ENCODE measurements at regions not wholly inside any gene's neighbourhood (a gene's known extent, or its start where the extent isn't known, plus 50 kb on each side); places are given as distances from the start of the nearest gene placed in this dataset.

DNA sequence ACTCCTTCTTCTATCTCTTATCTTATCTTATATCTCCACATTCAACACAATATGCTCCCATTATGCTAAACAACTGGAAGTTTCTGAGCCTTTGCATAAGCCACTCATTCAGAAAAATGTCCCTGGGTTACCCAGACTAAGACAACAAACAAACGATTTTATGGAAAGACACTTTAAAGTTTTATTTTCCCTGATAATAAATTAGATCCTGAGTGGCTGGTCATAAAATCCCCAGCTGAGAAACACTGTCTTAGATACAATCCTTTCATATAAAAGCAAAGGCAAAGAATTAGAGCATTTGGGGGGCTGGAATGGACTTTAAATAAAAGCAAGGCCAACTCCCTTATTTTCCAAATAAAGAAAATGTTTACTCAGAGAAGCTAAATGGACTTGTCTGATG, 322.3 kb downstream of the GBE1 start:
- no peak for DNase-seq

DNA sequence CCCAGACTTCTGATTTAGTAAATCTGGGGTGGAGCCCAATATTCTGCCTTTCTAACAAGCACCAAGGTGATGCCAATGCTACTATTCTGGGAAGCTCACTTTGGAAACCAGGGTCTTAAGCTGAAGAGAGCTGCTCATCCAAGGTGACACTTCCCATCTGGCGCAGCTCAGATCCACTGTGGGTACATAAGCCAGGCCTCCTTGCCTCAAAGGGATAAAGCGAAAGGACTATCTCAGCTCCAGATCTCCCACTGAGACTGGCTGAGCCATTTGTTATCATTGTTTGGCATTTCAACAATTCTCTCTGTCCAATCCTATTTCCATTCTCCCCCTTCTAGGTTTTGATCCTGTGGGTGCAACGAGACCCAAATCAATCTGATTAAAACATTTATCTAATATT, 323.8 kb downstream of the GBE1 start:
- DNase-seq: no peak

DNA sequence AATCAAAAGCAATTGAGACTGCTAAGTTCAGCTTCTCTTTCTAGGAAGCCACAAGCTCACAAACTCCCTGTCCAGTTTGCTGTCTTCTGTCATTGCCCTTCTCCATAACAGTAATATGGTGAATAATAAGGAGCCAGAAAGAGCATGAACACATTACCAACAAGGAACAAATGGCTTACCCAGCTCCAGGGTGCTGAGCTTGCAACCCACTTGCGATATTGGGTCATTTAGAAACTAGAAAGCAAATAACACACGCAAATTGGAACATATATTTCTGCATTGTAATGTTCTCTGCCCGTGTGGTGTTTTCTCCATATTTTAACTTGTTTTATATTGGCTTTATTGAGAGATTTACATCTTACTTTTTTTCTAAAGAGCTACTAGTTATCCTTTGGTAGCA, 325.3 kb downstream of the GBE1 start:
- DNase-seq: no peak

DNA sequence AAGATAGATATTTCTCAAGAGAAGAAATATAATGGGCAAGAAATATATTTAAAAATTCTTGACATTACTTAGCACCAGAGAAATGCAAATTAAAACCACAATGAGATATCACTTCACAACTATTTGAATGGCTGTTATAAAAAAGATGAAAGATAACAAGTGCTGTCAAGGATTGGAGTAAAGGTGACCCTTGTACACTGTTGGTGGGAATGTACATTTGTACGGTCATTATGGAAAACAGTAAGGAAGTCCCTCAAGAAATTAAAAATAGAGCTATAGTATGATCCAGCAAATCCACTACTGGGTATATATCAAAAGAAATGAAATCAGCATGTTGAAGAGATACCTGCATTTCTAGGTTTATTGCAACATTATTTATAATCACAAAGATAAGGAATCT, 326.4 kb downstream of the GBE1 start:
- no peak for DNase-seq

DNA sequence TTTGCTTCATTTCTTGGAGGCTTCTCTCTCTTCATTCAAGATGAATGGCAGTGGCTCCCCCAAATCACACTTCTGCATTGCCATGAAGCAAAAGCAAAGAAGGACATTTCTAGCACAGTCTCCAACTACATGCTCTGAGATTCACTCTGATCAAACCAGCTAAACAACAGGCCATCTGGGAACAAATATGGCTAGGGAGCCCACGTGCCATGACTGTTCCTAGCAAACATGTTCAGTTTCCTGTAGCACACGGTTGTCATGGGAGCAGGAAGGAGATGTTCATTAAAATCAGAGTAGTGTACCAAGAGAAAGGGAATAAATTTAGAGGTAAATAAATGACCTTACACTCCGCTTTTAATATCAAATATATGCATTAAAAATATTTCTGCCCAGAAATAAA, 327.3 kb downstream of the GBE1 start:
- DNase-seq: no peak

DNA sequence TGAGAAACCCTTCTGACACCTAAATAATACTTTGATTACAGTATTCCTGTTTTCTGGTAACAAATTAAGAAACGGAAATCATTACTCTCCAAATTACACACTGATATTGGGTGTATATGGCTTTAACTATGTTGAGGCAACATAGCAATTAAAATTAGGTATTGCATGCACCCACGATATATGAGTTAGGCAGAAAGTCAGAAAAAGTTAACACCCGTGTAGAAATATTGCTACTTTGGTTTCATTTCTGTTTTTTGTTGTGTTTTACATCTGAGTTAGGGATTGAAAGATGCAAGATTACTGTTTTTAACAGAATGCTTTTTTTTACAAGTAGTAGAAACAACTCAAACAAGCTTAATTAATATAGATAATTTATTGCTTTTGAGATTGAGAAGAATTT, 327.8 kb downstream of the GBE1 start:
- DNase-seq: no peak

DNA sequence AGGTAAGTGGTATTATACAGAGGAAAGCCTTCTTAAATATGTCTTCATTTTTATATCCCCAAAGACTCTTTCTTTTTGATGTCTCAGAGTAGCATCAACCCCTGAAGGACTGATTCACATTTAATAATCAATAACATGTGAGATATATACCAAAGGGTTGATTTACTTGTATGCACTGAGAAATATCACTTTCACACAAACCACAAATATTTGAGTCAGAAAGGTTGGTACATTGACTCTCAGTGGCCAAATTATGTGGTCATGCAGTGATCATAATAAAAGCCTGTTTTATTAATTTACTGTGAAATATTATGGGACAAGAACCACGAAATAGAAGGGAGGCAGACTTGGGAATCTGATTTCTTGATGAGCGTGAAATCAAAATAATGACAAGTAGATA, 329.0 kb downstream of the GBE1 start:
- DNase-seq: no peak

DNA sequence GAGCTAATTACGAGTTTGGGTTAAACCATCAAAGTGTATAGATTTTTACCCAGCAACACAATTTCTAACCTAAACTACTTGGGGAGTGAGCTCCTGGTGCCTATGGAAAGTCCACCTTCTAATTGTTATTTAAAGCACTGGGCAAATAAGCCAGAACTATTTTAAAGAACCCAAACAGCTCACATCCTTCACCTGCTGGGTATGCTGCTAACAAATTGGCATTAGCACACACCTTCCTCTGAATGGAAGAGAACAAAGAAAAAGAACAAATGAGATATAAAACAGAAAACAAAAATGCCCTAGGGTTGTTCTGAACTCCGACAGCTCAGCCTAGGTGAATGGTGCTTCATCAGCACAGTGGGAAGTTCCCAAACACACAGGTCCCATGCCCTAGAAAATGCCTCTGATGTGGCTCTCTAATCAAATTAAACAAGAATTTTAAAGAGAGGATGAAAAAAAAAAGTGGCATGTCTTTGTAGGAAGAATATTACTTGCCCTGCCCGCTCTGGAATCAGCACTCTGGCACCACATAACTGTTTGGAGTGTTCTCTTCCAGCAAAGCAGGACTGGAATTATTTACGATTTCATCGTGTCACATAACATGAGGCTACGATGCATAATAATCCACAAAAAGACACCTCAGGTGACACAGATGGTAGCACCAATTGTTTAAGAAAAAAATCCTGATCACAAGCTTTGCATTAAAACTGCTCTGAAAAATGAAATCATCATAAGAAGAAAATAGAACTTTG, 334.4 kb downstream of the GBE1 start:
- no peak for DNase-seq

DNA sequence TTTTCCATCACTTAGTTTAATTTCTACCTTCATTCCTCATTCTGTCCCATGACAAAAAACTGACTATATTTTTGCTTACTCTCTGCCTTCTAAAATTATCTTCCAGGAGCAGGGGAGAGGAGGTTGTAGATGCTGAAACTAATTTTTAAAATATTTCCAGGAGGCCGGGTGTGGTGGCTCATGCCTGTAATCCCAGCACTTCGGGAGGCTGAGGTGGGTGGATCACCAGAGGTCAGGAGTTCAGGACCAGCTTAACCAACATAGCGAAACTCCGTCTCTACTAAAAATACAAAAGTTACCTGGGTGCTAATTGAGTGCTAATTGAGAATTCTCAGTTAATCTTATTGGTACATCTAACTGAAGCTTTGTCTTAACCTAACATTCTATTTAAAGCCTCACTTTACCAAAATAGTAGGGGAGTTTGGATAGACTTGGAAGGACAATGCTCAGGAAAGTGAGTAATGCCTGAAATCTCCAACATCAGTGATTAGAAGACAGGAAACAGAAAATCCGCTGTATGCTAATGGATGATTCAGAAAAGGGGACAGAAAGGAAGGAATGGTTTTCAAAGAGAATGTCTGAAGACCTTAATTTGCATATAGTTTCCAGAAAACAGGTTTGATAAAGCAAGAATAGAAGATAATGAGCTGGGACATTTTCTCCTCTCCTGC, 336.1 kb downstream of the GBE1 start:
- DNase-seq: no peak

DNA sequence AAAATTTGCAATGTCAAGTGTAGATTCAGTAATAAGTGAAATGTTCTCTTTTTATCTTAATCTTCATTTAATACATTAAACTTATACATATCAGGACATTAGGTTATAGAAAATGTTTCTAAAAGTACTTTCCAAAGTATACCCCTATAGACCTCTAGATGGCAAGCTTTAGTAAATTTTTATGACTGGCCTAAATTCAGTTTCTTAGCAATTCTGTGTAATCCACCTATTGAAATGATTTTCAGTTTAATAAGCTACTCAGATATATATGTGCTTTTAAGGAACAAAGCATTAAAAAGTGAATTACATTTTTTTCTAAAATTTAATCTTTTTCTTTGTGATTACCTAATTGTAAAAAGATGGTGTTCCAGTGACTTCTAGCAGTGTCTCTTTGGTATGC, 342.2 kb downstream of the GBE1 start:
- peak; percentile 34 for DNase-seq

DNA sequence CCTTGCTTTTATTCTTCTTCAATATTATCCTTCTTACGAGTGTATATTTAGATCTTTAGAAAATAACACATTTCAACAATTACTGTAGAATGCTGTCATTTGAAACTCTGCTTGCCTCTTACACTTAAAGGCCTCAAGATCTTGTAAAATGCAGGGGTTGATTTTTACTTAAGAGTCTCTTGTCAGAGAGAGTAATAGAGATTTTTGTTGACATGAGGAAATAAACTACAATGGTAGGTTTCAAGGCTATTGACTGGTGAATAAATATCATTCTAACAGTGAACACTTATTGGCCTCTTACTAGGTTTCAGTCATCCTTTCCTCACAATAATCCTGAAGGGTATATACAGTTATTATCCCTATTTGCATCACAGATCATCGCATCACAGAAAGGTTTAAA, 344.6 kb downstream of the GBE1 start:
- DNase-seq: no peak

DNA sequence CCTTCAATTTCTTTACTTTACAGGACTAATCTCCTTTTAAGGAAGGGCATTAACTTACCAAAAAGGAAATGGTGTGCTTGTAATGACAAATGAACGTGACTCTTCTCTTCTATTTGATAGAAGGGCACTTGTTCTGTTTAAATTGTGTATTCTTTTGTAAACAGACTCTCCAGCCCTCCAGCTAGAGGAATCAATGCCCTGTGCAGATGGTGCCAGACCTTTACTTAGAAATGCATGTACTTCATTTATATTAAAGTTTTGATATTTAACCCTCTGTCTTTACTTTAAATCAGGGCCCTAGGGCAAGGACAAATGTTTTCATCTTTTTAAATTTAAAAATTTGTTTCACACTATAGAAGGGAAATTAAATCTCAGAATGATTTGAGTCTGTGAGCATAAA, 355.1 kb downstream of the GBE1 start:
- DNase-seq: no peak

DNA sequence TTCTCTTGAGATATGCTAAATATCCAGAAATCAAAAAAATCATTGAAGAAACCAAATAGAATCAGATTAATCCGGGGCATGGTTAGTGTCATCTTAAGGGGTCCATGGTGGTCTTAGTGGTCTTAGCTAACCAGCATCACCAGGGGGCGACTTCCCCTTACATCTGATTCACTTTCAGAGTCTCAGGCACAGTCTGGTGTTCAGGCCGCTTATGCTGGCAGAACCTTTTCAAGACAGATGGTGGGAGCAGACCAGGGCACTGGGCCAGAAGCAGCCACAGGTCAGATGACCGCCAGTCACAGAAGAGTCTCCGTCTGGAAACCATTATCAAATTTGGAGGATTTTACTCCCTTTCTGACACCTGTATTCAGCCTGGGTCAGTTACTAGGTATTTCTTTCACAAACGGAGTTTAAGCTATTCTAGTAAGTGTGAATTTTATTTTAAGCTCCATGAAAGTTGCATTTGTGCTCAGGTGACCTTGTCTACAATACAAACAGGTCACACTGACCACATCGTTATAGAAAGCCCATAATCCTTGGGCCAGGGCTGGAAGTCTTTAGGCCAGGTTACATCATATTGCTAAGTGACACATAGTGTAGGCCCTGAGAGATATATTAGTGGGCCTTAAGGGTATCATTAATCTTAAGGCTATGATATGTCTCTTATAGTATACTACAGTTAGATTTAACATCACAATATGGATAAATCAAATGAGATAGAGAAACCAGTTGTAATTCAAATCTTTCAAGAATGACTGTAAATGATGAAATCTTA, 365.5 kb downstream of the GBE1 start:
- peak; percentile 8 for DNase-seq

DNA sequence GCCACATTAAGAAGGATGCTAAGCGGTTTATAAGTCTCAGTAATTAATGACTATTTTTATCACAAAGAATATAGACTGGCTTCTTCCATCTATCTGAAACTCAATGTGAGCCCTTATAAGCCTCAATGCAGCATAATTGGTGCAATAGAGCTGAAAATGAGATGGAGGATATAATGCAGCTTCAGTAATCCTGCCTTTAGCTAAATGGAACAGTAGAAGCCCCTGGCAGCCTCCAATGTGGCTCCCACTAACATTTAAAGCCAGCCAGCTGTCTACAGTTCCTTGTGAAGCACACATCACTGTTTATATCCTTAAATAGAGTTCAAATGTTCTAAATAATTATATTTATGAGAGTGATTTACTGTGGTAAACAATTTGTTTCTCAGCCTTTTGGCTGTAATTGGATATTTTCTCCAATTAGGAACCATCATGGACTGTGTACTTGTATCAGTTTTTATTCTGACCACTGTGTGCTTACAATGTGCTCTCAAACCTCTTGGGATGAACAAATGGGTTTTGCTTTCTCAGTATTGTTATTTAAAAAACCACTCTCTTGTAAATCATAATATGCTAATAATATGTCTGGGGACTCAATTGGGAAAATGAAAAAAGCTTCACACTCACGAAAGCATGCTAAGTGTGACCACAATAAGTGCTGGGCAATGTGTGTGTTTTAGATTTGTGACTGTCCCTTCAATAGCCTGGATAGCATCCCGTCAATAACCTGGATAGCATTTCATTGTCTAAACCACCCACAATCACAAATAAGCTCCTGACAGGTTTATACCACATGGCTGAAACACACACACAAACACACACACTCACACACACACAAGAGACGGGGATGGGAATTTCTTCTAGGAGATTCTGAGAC, 366.6 kb downstream of the GBE1 start:
- DNase-seq: no peak

DNA sequence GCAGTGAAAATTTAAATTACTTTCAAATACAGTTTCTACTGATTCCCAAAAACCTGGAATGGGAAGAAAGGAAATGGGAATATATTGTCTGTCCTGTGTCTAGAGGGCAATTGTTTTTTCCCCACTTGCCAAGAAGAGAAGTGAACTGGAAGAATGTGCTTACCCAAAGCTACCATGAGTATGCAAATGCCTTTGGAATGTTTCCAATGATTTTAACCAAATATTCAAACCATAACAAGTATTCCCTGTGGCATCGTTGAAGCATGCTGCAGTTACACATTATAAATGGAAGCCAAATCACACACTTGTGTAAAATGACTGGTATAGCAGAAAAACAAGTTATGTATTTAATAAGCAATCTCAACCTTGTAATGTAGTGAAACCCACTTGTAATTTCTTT, 368.2 kb downstream of the GBE1 start:
- DNase-seq: no peak

DNA sequence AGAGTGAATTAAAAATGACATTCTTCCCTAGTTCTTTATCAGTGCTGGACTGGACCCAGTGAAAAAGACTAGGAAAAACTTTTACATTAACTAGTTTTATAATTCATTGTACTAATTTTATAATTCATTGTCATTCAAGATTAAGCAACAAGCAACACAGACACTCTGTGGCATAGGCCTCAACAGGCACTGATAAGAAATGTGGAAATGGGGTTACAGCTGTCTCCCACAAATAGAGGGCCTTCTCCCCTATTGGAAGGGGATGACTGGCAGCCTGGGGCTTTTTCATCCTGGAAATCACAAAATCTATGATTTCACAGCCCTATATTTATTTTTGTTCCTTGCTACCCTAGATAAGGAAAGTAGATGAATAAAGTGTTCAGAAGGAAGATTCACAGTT, 370.6 kb downstream of the GBE1 start:
- peak; percentile 22 for DNase-seq

DNA sequence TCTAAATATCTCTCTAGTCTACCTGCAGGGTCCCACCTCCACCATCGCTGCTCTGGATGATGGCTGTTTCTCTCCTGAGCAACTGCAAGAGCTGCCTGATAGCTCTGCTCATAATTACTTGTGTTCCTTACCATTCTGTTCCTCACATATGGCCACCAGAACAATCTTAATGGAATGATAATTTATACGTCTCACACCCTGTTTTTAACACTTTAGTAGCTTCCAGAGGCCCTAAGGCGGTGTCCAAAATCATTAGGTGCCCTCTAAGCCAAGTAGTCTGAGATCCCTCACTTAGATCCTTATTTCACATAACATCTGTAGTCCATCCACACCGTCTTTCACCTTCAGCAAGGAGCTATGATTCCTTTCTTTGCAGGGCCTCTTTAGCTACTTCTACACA, 373.3 kb downstream of the GBE1 start:
- no peak for DNase-seq

DNA sequence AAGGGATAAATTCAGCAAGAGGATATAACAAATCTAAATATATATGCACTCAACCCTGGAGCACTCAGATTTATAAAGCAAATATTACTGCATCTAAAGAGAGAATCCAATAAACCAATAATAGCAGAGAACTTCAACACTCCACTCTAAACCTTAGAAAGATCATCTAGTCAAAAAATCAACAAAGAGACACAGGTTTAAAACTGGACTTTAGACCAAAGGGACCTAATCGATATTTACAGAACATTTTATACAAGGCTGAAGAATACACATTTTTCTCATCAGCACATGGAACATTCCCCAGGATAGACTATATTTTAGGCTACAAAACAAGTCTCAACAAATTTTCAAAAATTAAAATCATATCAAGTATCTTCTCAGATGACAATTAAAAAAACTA, 379.0 kb downstream of the GBE1 start:
- DNase-seq: no peak

DNA sequence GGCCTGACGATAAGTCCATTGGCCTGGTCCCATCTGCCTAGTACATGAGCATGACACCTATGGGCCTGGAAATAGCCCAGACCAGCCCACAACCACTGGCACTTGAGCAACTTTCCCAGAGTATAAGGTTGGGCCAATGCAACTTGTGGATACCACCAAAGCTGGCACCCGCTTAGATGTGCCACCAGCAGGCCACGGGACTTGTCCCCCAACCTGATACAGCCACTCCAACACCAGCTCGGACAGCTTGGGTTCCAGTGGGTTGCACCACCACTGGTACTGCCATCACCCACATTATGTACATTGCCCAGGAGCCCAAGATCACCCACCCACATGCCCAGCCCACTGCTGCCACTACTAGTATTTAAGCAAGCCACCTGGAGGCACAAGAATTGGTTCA, 381.2 kb downstream of the GBE1 start:
- no peak for DNase-seq

DNA sequence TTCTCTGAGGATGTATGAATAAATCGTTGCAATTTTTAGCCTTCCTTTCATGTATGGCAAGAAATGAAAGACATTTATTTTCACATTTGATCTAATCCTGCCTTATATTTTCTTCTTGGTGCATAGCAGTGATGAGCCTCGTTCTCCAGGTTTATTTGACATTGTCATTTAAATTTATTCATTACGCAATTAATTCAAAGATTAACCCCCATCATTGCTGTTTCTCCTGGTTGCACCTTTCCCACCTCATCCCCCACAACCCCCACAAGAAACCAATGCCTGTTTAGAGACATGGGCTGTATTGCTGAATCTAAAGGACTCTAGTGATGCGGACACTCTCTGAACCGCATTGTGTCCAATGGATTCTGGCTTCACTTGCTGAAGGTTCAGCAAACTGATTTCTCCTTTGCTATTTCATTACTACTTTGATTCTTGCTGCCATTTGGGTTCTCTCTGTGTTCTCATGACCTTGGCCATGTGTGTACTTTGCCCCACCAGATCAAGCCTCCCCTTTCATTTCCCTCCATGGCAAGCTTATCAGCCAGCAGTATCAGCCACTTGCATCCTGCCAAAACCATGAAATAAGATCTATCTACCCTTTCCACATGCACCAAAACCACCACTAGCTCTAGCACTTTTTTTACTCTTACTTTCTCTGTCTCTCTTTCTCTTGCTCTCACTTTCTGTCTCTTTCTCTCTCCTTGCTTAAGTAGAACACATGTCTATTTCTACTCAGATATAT, 382.7 kb downstream of the GBE1 start:
- peak; percentile 62 for DNase-seq

DNA sequence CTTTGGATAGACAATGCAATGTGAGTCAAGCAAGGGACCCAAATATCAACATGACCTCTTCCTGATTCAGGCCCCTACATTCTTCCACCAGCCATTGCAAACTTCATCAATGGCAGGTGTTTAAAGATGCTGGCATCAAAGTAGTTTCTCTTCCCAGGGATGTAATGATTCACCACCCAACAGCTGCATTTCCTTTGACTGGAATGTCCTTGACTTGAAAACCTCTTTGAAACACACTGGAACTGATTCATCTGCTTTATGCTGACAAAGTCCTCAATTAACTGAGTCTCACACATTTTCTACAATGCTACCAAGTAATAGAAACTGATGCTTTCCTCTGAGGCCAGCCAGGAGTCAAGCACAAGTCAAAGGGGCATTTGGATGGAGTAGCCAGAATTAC, 385.5 kb downstream of the GBE1 start:
- no peak for DNase-seq

DNA sequence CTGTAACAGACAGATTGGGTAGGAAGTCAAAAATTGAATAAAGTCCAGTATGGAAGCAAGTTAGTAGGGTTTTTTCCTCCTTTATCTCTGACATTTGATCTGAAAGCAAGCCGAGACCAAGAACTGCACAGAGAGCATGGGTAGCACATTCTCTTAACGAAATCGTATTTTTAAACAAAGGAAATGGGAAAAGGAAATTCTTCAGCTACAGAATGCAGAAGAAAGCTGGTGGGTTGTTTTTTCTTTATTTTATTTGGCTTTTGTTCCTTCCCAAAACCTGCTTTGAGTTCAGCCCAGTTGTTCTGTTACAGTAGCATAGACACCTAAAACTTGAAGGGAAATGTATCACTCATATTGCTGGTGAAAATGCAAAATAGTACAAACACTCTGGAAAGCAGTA, 397.0 kb downstream of the GBE1 start:
- DNase-seq: no peak
